ENCODE measurements at regions not wholly inside any gene's neighbourhood (a gene's known extent, or its start where the extent isn't known, plus 50 kb on each side); places are given as distances from the start of the nearest gene placed in this dataset.

GRCh38 chr6:84448331-84448730 is 220.9 kb upstream of the CEP162 start:
- TF ChIP-seq MAX (IDR thresholded peaks at IDR 0.05), result no peak
- TF ChIP-seq TEAD4 (IDR thresholded peaks at IDR 0.05), result no peak
- no peak for TF ChIP-seq EGR1 (IDR thresholded peaks at IDR 0.05)
